ENCODE measurements at regions not wholly inside any gene's neighbourhood (a gene's known extent, or its start where the extent isn't known, plus 50 kb on each side); places are given as distances from the start of the nearest gene placed in this dataset.
"Not testable (repeated sequence)": the region's sequence is repeated elsewhere in the genome, so short reads cannot be mapped to it uniquely, and the experiment has no call there.

DNA sequence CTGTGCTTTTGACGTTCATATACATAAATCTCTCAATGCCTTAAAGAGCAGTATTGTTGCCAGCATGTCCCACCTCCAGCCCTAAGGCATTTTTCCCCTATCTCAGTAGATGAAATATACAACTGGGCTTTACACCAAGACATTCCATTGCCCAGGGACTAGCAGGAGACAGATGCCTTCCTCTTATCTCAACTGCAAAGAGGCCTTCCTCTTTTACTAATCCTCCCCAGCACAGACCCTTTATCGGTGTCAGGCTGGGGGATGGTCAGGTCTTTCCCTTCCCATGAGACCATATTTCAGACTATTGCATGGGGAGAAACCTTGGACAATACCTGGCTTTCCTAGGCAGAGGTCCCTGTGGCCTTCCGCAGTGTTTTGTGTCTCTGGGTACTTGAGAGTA, 1373.1 kb upstream of the DEFB115 start:
- intact Hi-C loops (cut with micrococcal nuclease); in situ Hi-C loops (cut with MboI; ENCODE audit: low sequenced_read_pairs); H3K4me1 ChIP-seq (ENCODE audit: control insufficient read depth, insufficient read depth, low read length); H3K27ac ChIP-seq (ENCODE audit: insufficient read depth, low read length); H2AK5ac ChIP-seq (ENCODE audit: low read depth, low read length); H2BK20ac ChIP-seq (ENCODE audit: low read depth, low read length); H3K56ac ChIP-seq (ENCODE audit: extremely low read depth, insufficient read depth, low read length); H4K8ac ChIP-seq (ENCODE audit: low read depth in 2 of 2, low read length in 2 of 2); H2AFZ ChIP-seq (replicated peaks; ENCODE audit: low read length, poor library complexity); H3K4ac ChIP-seq (ENCODE audit: low read depth, low read length); H3K14ac ChIP-seq (replicated peaks; ENCODE audit: low read depth, low read length); H3K9me1 ChIP-seq (ENCODE audit: insufficient read depth, low read length); H3K9me3 ChIP-seq (ENCODE audit: control insufficient read depth, insufficient read depth, low read length); H3K9ac ChIP-seq (ENCODE audit: low read depth, low read length); H2BK5ac ChIP-seq (ENCODE audit: low read depth, low read length, poor library complexity, severe bottlenecking); CTCF ChIA-PET; H4K91ac ChIP-seq (ENCODE audit: insufficient read depth, low read depth, low read length); H3K4me2 ChIP-seq (ENCODE audit: low read depth, low read length); H4K20me1 ChIP-seq (ENCODE audit: insufficient read depth, low read length); H3K36me3 ChIP-seq (ENCODE audit: control insufficient read depth, insufficient read depth, low read length); DNase-seq; H3K27me3 ChIP-seq (ENCODE audit: control insufficient read depth, insufficient read depth, low read length); ATAC-seq (ENCODE audit: low read depth); dilution Hi-C loops (cut with HindIII; ENCODE audit: low sequenced_read_pairs, unreplicated experiment); H3K23ac ChIP-seq (ENCODE audit: low read depth, low read length); H4K5ac ChIP-seq (ENCODE audit: low read depth, low read length); H3K4me3 ChIP-seq (ENCODE audit: insufficient read depth, low read depth, low read length); H2BK120ac ChIP-seq (ENCODE audit: low read depth, low read length); H2BK15ac ChIP-seq (ENCODE audit: low read depth, low read length); H3K18ac ChIP-seq (ENCODE audit: low read depth, low read length); BruUV-seq (replicated peaks); H2AK9ac ChIP-seq (replicated peaks; ENCODE audit: low read depth, low read length, poor library complexity); POLR2A ChIA-PET (ENCODE audit: unreplicated experiment); H3K79me1 ChIP-seq (ENCODE audit: low read depth in 1 of 2, low read length in 2 of 2): not testable (repeated sequence)
- WGBS, 2 experiments (ENCODE audit: extremely low coverage in 2 of 2, insufficient read length in 1 of 2): 80% methylated on average over 1 of the region's 3 CpGs; no CpG with 5 or more reads in 1 of the 2 experiments

GRCh38 chr20:29885282-29886185, 1371.9 kb upstream of the DEFB115 start:
- POLR2A ChIA-PET (ENCODE audit: unreplicated experiment); H3K4me1 ChIP-seq (ENCODE audit: control insufficient read depth, insufficient read depth, low read length); H3K27ac ChIP-seq (ENCODE audit: insufficient read depth, low read length); dilution Hi-C loops (cut with HindIII; ENCODE audit: low sequenced_read_pairs, unreplicated experiment); BruUV-seq (replicated peaks); H2AK5ac ChIP-seq (ENCODE audit: low read depth, low read length); H3K9ac ChIP-seq (ENCODE audit: low read depth, low read length); H3K79me1 ChIP-seq (ENCODE audit: low read depth in 1 of 2, low read length in 2 of 2); H4K20me1 ChIP-seq (ENCODE audit: insufficient read depth, low read length); H2AK9ac ChIP-seq (replicated peaks; ENCODE audit: low read depth, low read length, poor library complexity); H2BK15ac ChIP-seq (ENCODE audit: low read depth, low read length); H3K4me2 ChIP-seq (ENCODE audit: low read depth, low read length); in situ Hi-C loops (cut with MboI; ENCODE audit: low sequenced_read_pairs); H3K4ac ChIP-seq (ENCODE audit: low read depth, low read length); H2BK120ac ChIP-seq (ENCODE audit: low read depth, low read length); H3K56ac ChIP-seq (ENCODE audit: extremely low read depth, insufficient read depth, low read length); ATAC-seq (ENCODE audit: low read depth); DNase-seq; H3K23ac ChIP-seq (ENCODE audit: low read depth, low read length); CTCF ChIA-PET; H2BK20ac ChIP-seq (ENCODE audit: low read depth, low read length); H4K8ac ChIP-seq (ENCODE audit: low read depth in 2 of 2, low read length in 2 of 2); H3K4me3 ChIP-seq (ENCODE audit: insufficient read depth, low read depth, low read length); H2BK5ac ChIP-seq (ENCODE audit: low read depth, low read length, poor library complexity, severe bottlenecking); H4K5ac ChIP-seq (ENCODE audit: low read depth, low read length); H3K14ac ChIP-seq (replicated peaks; ENCODE audit: low read depth, low read length); H3K9me1 ChIP-seq (ENCODE audit: insufficient read depth, low read length); H2AFZ ChIP-seq (replicated peaks; ENCODE audit: low read length, poor library complexity); H3K36me3 ChIP-seq (ENCODE audit: control insufficient read depth, insufficient read depth, low read length); H3K9me3 ChIP-seq (ENCODE audit: control insufficient read depth, insufficient read depth, low read length); H3K27me3 ChIP-seq (ENCODE audit: control insufficient read depth, insufficient read depth, low read length); intact Hi-C loops (cut with micrococcal nuclease); H4K91ac ChIP-seq (ENCODE audit: insufficient read depth, low read depth, low read length); H3K18ac ChIP-seq (ENCODE audit: low read depth, low read length): not testable (repeated sequence)
- WGBS, 2 experiments (ENCODE audit: extremely low coverage in 2 of 2, insufficient read length in 1 of 2): no CpG with 5 or more reads among the region's 3 CpGs

Measured in IMR-90 (cell line).